K562 (cell line): ENCODE measurements at regions not wholly inside any gene's neighbourhood (a gene's known extent, or its start where the extent isn't known, plus 50 kb on each side); places are given as distances from the start of the nearest gene placed in this dataset.

Experiments used
- TBP ChIP-seq: optimal IDR thresholded peaks from 2 replicates; pipeline ENCODE3; 2011; ENCODE audit warnings: low read depth, low read length, improper control_type of control experiment
- TF ChIP-seq, protein P1 (sequence below): fragments of 250-450 bp; sonication (Bioruptor Pico); IDR thresholded peaks from 2 replicates; pipeline ENCODE4 v1.5.0; 2020; ENCODE audit warnings: mild to moderate bottlenecking

DNA sequence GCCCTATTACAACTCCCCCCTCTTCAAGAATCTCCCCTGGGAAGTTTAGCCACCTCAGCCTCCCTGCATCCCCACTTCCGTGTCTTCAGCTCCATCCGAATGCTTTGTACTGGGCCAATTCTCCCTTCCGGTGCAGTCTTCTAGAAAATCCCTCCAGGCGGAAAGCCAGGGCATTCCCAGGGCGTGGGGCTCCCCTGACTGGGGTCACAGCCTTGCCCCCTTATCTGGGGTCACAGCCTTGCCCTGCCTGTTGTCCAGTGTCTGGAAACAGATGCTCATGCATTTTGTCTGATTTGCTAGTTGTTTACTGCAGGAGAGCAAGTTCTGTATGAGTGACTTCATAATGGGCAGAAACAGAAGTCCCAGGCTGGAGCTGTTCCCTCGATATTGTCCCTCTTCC, 112.5 kb upstream of the TCERG1L start:
- TF ChIP-seq, protein P1, sequence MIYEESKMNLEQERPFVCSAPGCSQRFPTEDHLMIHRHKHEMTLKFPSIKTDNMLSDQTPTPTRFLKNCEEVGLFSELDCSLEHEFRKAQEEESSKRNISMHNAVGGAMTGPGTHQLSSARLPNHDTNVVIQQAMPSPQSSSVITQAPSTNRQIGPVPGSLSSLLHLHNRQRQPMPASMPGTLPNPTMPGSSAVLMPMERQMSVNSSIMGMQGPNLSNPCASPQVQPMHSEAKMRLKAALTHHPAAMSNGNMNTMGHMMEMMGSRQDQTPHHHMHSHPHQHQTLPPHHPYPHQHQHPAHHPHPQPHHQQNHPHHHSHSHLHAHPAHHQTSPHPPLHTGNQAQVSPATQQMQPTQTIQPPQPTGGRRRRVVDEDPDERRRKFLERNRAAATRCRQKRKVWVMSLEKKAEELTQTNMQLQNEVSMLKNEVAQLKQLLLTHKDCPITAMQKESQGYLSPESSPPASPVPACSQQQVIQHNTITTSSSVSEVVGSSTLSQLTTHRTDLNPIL (CRISPR knock-in tag) = no peak
- TF ChIP-seq TBP = no peak
